Left renal cortex interstitium (tissue), 4 donors: ENCODE measurements at regions not wholly inside any gene's neighbourhood (a gene's known extent, or its start where the extent isn't known, plus 50 kb on each side); places are given as distances from the start of the nearest gene placed in this dataset.

Experiments used
- DNase-seq, 4 donors: peaks; one replicate each; pipeline ENCODE4 v3.0.0-alpha.2; 2013; ENCODE audit warnings: low read depth in 4 of 4, low spot score in 2 of 4, missing footprints in 1 of 4

DNA sequence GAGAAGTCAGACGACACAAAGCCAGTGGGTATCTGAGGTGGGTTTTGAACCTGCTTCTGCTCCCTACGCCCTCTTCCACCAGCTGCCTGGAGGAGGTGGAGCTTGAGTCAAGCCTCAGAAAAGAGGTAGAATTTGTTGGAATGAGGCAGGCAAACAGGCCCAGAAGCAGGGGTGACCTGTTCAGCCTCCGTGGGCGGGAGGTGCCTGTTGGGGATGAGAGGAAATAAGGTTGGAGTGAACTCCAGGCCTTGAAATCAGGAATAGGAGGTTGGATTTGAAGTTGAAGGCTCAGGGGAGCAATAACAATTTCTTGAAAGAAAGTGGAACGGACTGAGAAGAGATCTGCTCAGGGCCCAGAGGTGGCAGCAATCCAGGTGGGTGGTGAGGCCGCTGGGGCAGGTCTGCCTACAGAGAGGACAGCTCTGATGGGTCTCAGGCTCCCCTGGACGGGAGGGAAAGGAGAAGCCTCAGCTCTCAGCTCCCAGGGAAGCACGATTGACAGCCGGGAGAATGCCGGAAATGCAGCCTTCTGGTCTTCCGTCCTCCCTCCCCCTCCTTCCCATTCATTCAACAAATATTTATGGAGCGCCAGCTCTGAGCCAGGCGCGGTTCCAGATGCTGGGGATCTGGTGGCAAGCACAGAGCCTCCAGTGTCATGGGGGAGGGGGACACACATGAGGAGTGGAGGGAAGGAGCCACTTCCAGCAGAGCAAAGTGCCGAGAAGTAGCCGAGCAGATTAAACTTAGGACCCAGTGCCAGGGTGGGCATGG is 61.9 kb upstream of the CIBAR2 start:
- DNase-seq = no peak

DNA sequence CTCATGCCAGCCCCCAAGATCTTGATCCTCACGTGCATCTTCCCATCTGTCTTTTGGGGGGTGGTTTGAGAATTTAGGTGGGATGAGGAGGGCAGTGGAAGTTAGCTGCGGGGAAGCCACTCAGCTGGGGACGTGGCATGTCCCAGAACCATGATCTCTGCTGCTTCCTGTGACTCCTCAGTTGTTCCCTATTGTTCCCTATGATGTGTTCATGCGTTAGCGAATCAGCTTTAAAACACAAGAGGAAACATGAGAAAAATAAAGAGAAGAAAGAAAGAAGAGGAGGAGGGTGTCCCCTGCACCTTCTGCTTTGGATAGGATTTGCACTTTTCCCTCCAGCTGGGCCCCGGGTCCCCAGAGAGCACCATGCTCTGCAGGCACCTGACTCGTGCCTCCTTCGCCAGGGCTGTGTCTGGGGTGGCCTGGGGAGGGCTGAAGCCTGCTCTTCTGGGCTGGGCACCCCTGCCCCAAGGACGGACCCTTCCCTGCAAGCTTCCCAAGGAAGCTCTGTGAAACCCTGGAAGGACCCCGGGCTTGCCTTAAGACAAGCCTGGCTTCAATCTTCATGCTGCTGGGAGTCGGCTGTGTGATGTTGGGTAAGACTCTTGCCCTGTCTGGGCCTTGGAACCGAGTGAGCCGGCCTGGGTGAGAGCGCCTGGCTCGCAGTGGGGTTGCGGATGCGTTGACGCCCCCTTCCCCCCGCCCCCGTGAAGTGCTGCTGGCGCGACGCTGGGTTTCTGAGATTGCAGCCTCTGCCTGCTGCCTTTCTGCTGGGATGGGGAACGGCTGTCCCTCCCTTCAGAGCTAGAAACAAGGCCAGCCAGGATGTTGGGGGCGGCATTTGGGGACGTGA is 62.8 kb upstream of the CIBAR2 start:
- no peak for DNase-seq

DNA sequence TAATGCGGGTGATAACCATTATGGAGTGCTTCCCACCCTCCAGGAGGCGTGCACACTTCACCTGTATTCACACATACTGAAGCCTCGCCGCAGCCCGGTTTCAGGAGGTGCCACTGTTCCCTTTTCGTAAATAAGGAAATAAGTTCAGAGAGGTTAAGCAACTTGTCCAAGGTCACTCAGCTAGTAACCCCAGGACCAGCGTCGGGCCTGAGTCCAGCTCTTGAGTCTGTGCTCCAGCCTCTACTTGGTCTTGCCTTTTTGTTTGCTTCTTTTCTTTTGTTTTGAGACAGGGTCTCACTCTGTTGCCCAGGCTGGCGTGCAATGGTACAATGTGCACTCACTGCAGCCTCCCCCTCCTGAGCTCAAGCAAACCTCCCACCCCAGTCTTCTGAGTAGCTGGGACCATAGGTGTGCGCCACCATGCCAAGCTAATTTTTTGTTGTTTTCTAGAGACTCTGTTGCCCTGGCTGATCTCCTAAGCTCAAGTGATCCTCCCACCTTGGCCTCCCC is 63.5 kb upstream of the CIBAR2 start:
- no peak for DNase-seq

DNA sequence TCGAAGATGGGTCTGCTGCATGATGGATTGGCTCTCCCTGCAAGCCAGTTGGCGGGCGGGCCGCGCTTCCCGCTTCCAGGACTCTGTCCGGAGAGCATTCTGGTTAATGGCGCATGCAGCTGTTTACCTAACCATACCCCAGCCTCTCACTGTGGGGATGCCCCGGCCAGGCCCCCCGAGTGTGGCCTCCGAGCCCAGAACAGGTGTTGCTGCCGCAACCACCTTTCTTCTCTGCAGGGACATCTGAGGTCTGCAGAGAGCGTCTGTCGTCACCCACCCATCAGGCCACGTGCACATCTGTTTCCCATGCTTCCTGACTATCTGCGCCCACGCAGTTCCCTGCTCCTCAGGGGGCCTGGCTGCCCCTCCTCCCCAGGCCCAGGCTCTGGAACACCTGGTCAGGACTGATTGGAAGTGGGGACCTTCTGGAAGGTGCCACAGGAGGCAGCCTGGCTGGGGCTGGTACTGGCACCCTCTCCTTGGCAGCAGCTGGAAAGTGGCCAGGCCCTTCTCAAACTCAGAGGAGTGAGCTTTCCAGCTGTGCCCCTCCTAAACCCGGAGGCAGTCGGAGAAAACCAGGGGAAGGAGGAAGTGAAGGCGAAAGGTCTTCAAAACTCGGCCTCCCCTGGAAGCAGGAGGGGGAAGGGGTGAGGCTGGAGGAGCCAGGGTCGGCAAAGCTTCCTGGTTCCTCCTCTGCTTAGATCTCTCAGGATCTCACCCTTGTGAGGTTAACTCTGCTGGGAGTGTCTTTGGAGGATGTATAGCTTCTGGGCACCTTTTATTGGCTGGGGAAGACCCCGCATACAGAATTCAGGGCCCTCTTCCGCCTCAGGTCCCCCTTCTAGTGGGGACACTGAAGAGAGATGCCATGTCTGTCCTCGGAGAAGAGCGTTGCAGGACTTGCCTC is 64.5 kb upstream of the CIBAR2 start:
- no peak for DNase-seq

DNA sequence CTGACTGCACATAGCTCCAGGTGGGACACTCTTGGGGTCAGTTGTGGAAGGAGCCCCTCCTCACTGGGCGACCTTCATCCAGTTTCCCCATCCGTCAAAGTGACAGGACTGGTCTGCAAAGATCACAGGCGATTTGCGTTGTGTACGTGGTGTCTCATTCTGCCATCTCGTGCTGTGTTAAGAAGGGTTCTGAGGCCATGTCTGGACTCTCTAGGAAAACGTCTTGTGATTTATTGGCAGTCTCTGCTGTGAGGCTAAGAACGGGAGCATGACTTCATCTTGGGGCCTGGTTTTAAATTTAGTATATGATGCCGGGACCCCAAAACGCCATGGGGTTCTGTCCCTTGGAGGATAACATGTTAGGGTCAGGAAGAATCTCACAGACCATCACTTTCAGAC is 65.2 kb upstream of the CIBAR2 start:
- DNase-seq = no peak

DNA sequence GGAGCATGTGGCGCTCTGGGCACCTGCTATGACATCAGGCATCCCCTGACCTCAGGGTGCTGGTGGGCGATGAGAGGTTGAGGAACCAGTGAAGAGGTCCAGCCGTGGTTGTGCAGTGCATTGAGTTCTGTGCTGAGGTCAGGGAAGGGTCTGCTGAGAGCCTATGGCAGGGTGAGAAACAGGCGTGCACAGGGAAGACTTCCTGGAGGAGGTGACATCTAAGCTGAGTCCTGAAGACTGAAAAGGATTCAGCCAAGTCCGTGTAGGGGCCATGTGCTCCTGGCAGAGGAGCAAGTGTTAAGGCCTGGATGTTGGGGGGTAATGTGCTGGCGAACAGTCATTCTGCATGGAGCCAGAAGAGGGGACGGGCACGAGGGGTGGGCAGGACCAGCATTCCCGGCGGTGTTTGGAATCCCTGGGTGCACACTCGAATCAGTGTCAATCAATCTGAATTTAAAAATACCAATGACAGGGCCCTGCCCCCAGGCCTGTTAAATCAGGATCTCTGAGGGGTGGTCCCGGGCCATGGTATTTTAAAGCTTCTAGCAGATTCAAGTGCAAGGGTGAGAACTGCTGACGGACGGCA is 65.8 kb upstream of the CIBAR2 start:
- no peak for DNase-seq

DNA sequence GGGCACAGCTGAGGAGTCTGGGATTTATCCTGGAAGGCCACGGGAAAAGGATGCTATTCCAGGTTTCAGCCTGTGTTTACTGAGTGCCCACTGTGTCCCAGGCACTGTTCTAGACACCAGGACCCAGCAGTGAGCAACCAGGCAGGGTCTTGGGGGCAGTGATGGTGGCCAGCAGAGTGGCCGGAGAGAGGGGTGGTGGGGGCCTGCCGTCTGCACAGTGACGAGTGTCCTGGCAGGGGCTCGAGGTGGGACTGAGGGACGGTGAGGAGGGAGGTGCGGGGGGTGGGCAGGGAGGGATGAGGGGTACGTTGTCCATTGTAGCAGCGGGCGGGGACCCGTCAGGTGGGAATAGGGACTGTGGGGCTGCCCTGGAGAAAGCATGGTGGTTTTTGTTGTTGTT is 66.3 kb upstream of the CIBAR2 start:
- DNase-seq = no peak

DNA sequence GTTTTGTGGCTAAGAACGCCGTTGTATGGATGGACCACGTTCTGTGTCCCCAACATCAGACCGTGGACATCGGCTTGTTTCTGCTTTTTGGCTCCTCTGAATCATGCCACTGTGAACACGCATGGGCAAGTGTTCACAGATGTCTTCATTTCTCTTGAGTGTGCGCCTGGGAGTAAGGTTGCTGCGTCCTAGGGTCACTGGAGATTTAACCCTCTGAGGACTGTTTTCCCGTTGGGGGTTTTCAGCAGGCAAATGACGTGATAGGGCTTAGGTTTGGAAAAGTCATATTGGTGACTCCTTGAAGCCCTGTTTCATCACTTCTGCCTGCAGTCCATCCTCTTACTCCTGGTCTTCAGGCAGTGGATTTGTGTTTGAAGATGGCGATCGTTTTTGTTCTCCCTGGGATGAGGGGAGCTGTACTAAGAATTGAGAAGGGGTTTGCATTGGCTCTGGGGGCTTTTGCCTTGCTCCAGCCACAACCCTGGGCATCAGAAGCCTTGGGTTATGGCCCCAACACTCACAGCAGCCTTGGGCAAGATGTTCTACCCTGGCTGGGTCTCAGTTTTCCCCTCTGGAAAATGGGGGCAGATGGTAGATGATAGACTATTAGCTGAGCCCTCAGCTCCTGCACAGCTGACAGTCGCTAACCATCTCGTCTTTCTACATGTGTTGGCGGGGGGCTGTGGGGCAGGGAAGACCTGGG is 67.2 kb upstream of the CIBAR2 start:
- no peak for DNase-seq

DNA sequence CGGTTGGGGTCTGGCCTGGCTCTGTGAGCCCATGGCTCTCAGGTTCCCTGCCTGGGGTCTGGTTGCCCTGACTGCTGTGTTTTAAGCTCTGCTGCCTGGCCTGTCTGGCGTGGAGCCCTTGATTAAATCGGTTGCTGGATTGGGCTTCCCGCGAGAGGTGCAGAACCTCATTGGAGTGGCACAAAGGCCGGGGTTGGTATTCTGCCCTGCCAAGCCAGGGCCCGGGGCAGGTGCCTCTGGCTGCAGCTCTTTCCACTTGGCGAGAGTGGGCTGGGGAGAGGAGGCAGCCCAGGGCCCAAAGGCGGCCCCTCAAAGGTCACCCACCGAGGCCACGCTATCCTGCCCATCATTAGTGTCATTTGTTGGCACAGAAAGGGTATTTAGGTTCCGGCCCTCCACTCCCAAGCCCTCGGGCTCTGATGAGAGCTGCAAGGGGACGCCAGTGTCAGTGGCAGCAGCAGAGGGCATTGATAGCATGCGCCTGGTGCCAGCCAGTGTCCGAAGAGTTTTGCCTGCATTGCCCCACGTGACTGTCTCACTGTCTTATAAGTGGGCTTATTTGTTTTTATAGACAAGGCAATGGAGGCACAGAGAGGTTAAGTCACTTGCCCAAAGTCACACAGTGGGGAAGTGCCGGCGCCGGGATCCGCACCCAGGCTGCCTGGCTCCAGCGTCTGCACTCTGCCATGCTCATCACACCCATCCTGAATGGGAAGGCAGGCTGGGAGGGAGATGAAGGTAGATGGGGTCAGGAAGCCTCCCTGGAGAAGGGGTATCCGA is 68.0 kb upstream of the CIBAR2 start:
- DNase-seq = no peak

DNA sequence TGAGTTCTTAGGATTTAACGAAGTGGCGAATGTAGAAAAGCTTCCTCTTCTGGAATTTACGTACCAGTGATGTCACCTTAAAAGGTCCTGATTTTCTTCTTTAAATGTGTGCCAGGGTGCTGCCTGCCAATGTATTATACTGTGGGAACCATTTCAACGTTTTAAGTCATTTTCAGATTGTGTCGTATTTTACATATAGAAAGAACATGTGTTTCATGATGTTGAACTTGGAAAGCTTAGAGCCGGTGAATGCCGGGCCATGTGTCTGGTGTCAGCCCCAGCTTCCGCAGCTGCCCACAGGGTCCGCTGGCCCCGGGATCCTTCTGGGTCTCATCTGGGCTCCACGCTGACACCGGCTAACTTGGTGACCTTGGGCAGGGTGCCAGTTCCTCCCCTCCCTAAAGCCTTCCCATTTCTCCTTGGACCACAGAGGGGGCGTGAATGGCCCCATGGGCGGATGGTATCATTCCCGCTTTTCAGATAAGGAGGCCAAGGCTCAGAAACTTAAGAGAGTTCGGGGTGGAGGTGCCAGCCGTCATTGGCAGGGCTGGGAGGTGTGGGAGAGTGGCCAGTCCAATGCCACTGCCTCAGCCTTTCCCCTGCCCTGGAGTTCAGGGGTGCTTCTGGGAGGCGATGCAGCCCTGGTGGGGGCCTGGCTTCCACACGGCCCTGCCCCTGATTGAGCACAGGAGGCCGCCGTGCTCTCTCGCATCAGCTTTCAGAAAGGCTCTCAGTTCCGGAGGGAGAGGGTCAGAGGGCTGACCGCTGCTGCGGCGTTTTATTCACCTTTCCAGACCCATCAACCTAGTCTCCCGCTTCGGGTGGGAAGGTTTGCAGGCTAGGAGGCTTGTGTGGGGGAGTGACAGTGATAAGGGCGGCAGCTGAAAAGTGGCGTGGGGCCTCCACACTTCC is 68.8 kb upstream of the CIBAR2 start:
- DNase-seq = no peak

DNA sequence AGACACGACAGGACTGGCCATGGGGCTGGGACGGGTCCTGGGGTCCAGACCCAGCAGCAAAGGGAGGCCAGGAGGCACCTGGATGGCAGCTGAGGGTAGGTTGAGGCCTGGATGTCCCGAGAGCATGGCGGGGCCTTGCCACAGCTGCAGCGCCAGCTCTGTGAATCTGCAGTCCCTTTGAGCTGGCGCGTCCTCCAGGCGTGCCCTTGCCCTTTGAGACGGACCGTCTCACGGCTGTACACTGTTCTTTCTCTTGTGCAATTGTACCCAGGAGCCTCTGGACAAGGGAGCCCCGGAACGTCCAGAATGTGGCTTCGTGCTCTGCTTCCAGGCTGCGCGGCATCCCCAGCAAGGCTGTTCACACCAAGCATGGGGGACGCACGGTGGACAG is 69.5 kb upstream of the CIBAR2 start:
- no peak for DNase-seq

DNA sequence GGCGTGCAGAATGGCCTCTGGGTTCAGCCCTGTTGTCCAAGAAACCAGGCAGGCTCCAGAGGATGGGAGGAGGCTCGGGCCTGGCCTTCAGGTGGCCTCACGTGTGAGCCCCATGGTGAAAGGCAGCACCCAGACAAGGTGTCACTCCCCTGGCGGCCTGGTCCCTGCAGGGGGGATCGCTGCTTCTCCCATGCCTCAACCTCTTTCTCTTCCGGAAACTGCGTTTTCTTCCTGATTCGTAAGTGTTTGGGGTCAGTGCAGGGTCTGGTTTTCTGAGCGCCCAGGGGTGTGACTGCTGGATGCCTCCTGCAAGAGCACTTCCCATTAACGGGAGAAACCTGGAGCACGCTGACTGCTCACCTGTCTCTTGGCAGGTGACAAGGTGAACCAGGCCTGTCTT is 70.0 kb upstream of the CIBAR2 start:
- DNase-seq = no peak

DNA sequence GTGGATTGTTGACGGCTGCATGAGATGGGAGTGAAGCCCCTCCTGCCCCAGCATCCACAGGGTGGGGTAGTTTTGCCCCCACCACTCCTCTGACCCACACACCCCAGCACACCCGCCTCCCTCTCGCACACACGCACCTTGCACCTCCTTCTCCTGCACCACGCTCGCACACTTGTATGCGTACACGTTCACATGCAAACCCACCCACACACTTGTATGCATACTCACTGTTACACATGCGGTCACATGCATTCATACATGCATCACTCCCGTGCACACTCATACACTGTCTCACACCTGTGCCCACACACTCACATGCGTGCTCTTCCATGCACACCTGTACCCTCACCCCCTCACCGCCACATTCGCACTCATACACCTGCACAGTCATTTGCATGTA is 70.5 kb upstream of the CIBAR2 start:
- no peak for DNase-seq

DNA sequence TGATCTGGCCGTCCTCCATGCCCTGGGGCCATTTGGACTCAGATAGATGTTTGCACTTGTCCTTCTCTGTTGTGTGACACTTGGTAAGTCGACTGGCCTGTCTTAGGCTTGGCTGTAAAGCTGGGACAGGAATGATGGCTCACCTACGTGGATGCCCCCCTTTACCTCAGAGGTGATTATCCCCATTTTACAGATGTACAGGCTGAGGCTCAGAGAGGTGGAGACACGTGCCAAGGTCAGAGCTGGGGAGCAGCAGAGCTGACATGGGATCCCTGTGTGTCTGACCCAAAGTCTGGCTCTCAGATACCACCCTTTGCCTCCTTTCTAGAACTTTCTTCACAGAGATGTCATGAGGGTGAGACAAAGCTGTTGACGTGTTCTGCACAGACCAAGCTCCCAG is 71.3 kb upstream of the CIBAR2 start:
- DNase-seq = no peak

DNA sequence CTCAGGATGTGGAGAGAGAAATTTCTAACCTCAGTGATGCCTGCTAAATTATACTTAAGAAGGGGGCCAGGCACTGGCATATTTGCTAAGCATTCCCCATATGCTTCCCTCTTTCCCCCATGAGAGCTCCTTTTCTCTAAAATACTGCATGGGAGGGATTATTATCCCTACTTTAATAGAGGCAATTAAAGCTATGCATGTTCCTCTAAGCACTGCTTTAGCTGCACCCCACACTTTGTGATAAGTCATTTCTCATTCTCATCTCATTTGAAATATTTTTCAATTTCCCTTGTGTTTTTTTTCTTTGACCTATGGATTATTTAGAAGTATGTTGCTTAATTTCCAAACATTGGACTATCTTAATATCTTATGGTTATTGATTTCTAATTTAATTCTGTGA is 72.1 kb upstream of the CIBAR2 start:
- no peak for DNase-seq

DNA sequence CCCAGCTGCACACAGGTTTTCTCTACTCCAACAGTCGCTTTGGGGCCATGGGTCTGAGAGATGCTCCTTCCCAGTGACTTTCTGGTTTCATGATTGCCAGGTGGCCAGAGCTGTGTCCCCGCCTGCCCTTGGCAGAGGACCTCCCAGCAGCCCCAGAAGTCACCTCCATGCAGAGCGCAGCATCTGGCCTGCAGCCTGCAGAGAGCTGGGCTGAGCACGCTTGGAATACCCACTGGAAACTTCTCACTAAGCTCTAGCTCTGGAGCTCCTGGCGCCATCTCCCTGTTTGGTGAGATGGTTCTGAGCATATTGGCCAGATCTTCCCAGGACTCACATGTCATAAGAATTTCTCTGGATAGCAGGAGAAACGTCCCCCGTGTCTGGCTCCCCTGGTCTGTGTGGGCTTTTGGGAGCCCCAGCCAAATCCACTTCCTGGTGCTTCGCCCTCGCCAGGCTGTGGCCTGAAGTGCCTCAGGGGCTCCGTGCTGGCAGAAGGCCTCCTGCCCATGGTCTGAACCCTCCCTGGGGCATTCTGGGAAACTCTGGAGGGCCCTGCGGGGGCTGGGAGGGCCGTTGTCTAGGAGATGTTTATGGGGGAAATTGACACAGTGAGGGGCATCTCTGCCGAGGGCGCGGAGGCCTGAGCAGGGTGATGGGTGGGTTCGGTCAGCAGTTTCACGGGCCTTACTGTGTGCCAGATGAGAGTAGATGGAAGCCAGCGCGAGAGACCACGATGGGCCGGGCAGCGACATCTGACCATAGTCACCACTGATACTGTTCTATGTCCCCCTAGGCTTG is 73.2 kb upstream of the CIBAR2 start:
- DNase-seq = no peak

DNA sequence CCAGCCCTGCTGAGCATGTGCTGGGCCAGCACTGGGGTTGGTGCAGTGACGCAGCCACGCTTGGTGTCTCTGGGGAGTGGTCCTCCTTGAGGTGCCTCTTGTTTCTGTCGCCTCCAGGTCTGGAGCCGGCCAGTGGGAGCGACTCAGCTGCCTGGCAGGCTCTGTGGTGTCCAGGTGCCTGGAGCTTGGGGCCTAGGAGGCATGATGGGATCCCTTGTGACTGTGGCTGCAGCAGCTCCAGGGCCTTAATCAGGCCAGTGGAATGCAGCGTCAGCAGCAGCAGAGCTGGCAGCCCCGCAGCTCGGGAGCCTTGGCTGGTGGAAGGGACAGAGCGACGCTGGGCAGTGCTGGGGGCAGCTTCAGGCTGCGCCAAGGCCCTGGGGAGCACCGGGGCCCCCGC is 74.7 kb upstream of the CIBAR2 start:
- DNase-seq = no peak
